GM12873 (cell line): ENCODE measurements at regions not wholly inside any gene's neighbourhood (a gene's known extent, or its start where the extent isn't known, plus 50 kb on each side); places are given as distances from the start of the nearest gene placed in this dataset.

ENCODE experiments used
- CTCF ChIP-seq: IDR thresholded peaks from 2 replicates; pipeline ENCODE4 v1.5.1; 2012; ENCODE audit warnings: low read depth, mild to moderate bottlenecking, moderate library complexity, low read length, control low read depth; ENCODE audit not compliant: insufficient read depth; ENCODE audit errors: missing control alignments

GRCh38 chr13:103184413-103184812 is 118.2 kb upstream of the SLC10A2 start:
- no peak for TF ChIP-seq CTCF

GRCh38 chr13:103178986-103179943 is 113.0 kb upstream of the SLC10A2 start:
- TF ChIP-seq CTCF: no peak

- no peak for TF ChIP-seq CTCF
Measured at GRCh38 chr13:103174966-103175365, 108.7 kb upstream of the SLC10A2 start.

GRCh38 chr13:103168901-103169508 is 102.8 kb upstream of the SLC10A2 start:
- no peak for TF ChIP-seq CTCF

GRCh38 chr13:103164251-103164650 is 98.0 kb upstream of the SLC10A2 start:
- no peak for TF ChIP-seq CTCF

- no peak for TF ChIP-seq CTCF
Measured at GRCh38 chr13:103161476-103161875, 95.3 kb upstream of the SLC10A2 start.

- no peak for TF ChIP-seq CTCF
Measured at GRCh38 chr13:103157434-103158145, 91.4 kb upstream of the SLC10A2 start.
